Ectodermal cell (in vitro differentiated cells): ENCODE measurements at regions not wholly inside any gene's neighbourhood (a gene's known extent, or its start where the extent isn't known, plus 50 kb on each side); places are given as distances from the start of the nearest gene placed in this dataset.

Experiments used
- H3K27ac ChIP-seq: 2 replicates; pipeline ENCODE4 v1.7.0; 2013; ENCODE audit warnings: mild to moderate bottlenecking, low read depth, low read length; ENCODE audit not compliant: insufficient read depth, poor library complexity, severe bottlenecking
- H3K27me3 ChIP-seq: 2 replicates; pipeline ENCODE4 v1.7.0; 2013; ENCODE audit warnings: mild to moderate bottlenecking, low read length; ENCODE audit not compliant: insufficient read depth, control insufficient read depth, poor library complexity, severe bottlenecking
- H3K36me3 ChIP-seq: one replicate; pipeline ENCODE4 v1.7.0; 2013; ENCODE audit warnings: low read length; ENCODE audit not compliant: control insufficient read depth, insufficient read depth
- H3K4me1 ChIP-seq: one replicate; pipeline ENCODE4 v1.7.0; 2013; ENCODE audit warnings: low read length; ENCODE audit not compliant: control insufficient read depth, insufficient read depth
- H3K4me3 ChIP-seq: 2 replicates; pipeline ENCODE4 v1.7.0; 2013; ENCODE audit warnings: low read depth, low read length, control low read depth; ENCODE audit not compliant: insufficient read depth
- H3K9me3 ChIP-seq: 2 replicates; pipeline ENCODE4 v1.7.0; 2013; ENCODE audit warnings: mild to moderate bottlenecking, low read length, moderate library complexity; ENCODE audit not compliant: control insufficient read depth
- WGBS, 2 experiments: methylation state at CpG; one replicate each; pipeline ENCODE4 v1.1.7; 2013; ENCODE audit warnings: missing lambda C conversion rate in 2 of 2; 5-methylcytosine and 5-hydroxymethylcytosine counted together

DNA sequence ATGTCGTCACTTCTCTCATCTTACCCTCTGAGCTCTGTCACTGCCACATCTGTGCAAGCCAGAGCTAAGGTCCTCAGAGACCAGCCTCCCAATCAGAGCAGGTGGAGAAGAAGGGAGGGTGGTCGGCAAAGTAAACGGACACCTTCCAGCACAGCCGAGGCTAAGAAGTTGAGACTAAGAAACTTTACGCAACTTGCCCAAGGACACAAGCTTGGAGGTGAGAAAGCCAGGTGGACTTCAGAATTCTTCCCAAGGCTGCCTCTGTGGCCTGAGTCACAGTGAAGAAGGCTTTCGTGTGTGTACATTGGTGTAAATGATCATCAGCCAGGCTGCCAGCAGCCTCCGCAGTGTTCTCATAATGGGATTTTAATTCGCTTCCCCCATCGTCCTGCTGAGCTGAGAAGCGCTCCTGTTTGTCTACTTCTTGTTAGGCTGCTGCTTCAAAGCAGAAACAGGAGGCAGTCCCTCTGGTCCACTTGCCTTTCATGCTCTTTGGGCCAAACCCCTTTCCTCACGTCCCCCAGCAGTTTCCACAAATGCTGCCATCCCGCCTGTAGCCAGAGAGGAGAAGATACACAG lies 125.0 kb upstream of the RPL38 start:
- H3K27ac ChIP-seq: no peak overlapping the region
- peaks cover 4% of the 10 kb centered on the region for H3K4me1 ChIP-seq
- WGBS, 2 experiments: 81 to 87% methylated on average over 12 of the region's 12 CpGs
- no peaks in the 10 kb centered on the region for H3K27me3 ChIP-seq
- no peak overlapping the region for H3K4me3 ChIP-seq
- peaks cover 2% of the 10 kb centered on the region for H3K9me3 ChIP-seq
- H3K36me3 ChIP-seq: no peaks in the 10 kb centered on the region

DNA sequence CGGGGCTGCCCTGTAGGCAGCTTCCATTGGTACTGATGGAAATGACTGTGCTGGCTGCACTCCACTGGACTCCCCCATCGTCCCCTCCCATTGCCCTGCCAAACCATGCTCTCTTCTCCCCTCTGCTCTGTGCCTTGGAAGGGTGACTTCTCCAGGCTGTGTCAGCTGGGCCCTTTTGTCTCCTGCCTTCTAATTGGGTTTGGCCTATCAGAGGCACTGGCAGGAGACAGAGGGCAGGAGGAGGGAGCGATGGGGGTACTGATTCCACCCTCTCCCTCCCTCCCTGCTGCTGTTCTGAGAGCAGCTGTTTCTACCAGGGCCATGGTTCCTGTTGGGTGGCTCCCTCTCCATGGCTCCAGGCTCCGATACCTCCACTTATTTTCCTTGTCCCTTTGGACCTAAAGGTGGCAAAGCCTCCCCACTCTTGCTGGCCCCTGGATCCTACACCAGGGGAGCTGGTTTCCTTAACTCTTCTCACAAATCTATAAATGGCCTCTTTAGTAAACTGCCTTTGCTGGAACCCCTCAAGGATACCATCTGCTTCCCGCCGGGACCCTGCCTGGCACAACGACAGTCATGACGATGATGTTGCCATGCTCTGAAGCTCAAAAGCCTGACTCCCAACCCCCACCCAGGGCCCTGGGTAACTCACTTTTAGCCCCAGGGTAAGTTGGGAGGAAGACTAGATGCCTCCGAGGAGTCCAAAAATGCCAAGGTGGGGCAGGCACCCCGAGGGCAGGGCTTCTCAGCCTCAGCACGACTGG lies 123.8 kb upstream of the RPL38 start:
- Histone ChIP-seq H3K9me3 (peaks cover 2% of the 10 kb centered on the region), H3K4me1 (peaks cover 4% of the 10 kb centered on the region), H3K27me3 (no peaks in the 10 kb centered on the region), H3K4me3 (no peak overlapping the region), H3K27ac (no peak overlapping the region), H3K36me3 (no peaks in the 10 kb centered on the region)
- WGBS, 2 experiments: 93 to 94% methylated on average over 11 of the region's 11 CpGs

DNA sequence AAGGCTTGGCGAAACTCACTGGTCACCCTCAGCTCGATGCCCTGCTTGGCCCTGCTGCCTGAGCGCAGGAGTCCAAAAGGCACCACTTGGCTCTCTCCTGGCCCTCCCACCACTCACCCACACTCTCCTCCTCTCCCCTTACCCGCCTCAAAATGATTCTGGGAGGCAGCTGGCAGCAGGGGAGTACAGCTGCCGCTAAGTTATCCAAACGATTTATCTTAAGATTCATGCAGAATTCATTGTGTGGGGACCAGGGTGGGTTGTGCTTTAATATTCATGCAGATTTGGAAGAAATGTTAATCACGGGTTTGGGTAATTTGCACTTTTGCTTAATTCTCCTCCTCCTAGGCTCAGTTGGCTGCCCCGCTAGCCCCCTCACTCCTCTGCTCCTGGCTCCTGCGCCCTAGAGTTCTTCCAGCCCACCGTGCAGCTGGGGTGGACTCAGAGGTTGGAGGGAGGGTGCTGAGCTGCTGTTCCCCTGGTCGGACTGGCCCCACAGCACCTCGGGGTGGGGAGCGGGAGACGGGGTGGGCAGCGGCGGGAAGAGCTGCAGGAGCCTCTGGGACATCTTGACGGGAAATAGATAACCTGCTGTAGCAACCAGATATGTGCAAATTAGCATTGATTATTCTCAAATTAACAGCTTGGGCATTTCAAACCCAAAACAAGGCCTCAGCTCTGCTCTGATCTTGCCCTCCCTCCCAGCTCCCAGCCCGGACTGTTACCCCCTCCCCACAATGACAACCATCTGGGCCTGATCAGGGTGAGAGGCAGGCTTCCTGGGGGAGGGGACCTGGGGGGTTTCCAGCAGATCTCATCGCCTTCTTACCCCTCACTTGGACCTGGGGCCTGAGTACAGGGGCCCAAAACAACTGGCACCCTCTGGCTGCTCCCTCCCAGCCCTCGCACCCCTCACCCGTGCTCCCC lies 122.6 kb upstream of the RPL38 start:
- WGBS, 2 experiments: 90 to 92% methylated on average over 21 of the region's 21 CpGs
- no peaks in the 10 kb centered on the region for H3K36me3 ChIP-seq
- H3K27ac ChIP-seq: no peak overlapping the region
- H3K4me3 ChIP-seq: no peak overlapping the region
- H3K9me3 ChIP-seq: peaks cover 1% of the 10 kb centered on the region
- no peaks in the 10 kb centered on the region for H3K27me3 ChIP-seq
- peaks cover 4% of the 10 kb centered on the region for H3K4me1 ChIP-seq

DNA sequence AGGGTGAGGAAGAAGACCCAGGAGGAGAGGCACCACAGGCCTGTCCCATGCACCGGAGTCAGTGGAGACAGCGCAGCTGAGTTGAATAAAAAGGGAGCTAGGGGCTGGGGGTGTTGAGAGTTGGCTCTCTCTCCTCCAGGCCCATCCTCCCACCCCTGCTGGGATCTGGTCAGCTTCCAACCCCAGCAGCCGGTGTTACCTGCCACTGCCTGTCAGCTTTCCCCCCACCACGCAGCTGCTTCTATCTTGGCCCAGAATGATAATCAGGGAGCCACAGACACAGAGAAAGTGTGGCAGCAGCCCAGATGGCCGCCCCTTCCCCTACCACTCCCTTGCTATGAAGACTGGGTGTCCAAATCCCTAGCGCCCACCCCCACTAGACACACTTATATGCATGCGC lies 120.6 kb upstream of the RPL38 start:
- WGBS, 2 experiments: 85 to 88% methylated on average over 7 of the region's 7 CpGs
- no peaks in the 10 kb centered on the region for H3K36me3 ChIP-seq

DNA sequence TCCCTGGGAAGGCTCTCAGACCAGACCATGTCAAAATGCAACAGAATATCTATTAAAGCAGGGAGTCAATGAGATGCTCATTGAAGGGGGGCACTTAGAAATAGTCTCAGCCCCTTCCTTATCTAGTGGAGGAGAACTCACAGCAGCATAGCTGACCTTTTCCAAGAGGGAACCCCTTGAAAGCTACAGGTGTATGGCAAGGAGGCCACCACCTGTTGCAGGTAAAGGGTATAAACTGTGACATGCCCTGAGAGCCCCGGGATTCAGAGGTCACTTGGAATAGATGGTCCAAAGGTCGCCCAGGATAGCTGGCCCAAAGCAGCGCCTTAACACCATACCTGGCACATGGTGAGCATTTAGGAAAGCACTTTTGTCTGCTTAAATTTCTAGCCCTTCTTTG lies 120.2 kb upstream of the RPL38 start:
- Histone ChIP-seq H3K4me3 (no peak overlapping the region), H3K9me3 (no peaks in the 10 kb centered on the region), H3K36me3 (no peaks in the 10 kb centered on the region), H3K4me1 (peaks cover 4% of the 10 kb centered on the region), H3K27ac (no peak overlapping the region), H3K27me3 (no peaks in the 10 kb centered on the region)
- 91 to 92% methylated on average over 3 of the region's 3 CpGs for WGBS, 2 experiments

More for the DNA sequence above, 120.6 kb upstream of the RPL38 start:
- Histone ChIP-seq H3K4me1 (peaks cover 4% of the 10 kb centered on the region), H3K27me3 (no peaks in the 10 kb centered on the region), H3K4me3 (no peak overlapping the region), H3K27ac (no peak overlapping the region), H3K9me3 (no peaks in the 10 kb centered on the region)

DNA sequence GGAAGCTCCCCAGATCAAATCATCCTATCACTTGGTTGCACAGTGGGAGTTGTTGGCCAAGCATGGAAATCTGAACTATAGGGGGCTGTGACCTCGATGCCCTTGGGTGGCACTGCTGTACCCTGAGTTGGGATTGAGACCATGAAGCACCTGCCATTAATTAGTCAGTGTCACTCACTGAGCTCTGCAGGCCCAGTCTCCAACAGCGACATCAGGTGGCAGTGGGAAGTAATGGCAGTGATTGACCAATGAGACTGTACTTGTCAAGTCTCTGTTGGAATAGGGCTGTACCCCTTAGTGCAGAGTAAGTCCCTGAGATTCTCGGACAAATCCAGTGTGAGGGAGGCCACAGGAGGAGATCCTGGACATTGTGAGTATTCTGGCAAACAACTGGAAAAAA lies 118.0 kb upstream of the RPL38 start:
- WGBS, 2 experiments: 79 to 84% methylated on average over 3 of the region's 3 CpGs
- no peak overlapping the region for H3K27ac ChIP-seq
- H3K4me1 ChIP-seq: no peaks in the 10 kb centered on the region
- H3K4me3 ChIP-seq: no peak overlapping the region
- H3K36me3 ChIP-seq: no peaks in the 10 kb centered on the region
- no peaks in the 10 kb centered on the region for H3K27me3 ChIP-seq
- H3K9me3 ChIP-seq: no peaks in the 10 kb centered on the region

DNA sequence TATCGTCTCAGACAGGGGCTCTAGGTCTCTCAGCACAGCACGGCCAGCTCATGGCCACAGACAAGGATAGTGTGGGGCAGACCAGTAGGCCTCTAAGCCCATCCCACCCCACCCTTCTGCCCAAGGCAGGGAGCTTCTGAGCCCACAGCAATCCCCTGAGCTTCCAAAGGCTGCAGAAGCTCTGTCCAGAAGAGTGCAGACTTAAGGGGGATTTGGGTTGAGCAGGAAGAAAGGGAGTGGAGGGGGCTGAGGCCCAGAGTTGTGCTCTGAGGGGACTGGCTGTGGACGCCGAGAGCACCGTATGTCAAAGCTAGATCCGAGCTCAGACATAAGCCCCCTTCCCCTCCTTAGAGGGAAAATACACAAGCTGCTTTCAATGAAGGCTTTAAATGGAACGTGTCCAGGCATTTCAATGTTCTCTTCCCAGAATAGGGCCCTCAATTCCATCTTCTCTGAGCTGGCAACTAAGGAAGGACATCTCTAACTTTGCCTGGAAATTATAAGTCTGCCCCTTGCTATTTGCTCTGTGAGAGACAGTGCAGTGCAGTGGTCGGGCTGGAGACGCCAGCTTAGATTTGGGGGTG lies 116.4 kb upstream of the RPL38 start:
- Histone ChIP-seq H3K4me1 (no peaks in the 10 kb centered on the region), H3K27me3 (no peaks in the 10 kb centered on the region), H3K9me3 (no peaks in the 10 kb centered on the region), H3K27ac (no peak overlapping the region), H3K36me3 (no peaks in the 10 kb centered on the region), H3K4me3 (no peak overlapping the region)
- WGBS, 2 experiments: 79 to 84% methylated on average over 9 of the region's 9 CpGs

DNA sequence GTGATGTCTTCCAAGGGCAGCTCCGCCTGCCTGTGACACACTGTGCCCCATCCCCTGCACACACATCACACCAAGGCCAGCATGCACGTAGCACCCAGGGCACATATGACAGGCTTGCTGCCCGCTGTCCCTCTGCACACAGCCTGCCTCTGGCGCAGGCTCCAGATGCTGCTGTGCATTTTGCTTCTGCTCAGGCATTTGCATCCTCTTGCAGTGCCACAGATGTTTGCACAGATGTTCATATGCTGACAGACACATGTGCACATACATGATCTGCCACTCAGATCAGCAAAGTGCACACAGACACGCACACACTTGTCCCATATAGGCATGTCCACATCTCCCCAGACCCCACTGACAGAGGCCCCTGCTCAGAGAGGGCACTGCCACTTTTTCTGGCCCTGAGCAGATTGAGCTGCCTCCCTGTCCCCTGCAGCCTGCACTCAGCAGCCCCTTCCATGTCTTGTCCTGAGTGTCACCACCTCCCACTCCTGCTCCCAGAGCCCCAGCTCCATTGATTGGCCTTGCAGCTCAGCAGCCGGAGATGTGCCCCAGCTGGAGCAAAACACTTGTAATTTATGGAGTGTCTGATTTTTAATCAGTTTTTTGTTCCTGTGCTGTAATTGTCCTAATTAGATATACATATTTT lies 115.1 kb upstream of the RPL38 start:
- WGBS, 2 experiments: 94% methylated on average over 6 of the region's 6 CpGs
- H3K27ac ChIP-seq: no peak overlapping the region
- H3K9me3 ChIP-seq: no peaks in the 10 kb centered on the region
- no peak overlapping the region for H3K4me3 ChIP-seq
- H3K36me3 ChIP-seq: no peaks in the 10 kb centered on the region
- no peaks in the 10 kb centered on the region for H3K4me1 ChIP-seq
- H3K27me3 ChIP-seq: no peaks in the 10 kb centered on the region

DNA sequence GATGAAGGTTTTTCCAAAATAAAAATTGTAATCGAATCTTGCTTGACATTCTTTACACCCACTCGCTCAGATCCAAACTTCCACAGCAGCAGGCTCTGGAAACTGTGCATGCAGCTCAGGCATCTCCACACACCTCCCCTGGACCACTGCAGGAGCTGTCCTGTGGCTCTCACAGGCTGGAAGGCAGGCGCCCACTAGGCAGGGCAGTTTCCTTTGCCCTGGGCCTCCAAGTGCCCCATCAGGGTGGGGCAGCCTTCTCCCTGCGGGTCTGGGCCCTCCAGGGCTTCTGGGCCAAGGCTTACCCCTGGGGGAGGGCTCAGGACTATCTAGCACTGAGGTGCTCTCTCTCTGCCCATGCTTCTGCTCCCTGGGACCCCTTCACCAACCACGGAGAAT lies 114.5 kb upstream of the RPL38 start:
- H3K36me3 ChIP-seq: no peaks in the 10 kb centered on the region
- H3K27ac ChIP-seq: no peak overlapping the region
- H3K9me3 ChIP-seq: no peaks in the 10 kb centered on the region
- 88 to 90% methylated on average over 5 of the region's 5 CpGs for WGBS, 2 experiments
- no peak overlapping the region for H3K4me3 ChIP-seq
- no peaks in the 10 kb centered on the region for H3K4me1 ChIP-seq
- no peaks in the 10 kb centered on the region for H3K27me3 ChIP-seq
